OCI-LY3 (cell line): ENCODE measurements at regions not wholly inside any gene's neighbourhood (a gene's known extent, or its start where the extent isn't known, plus 50 kb on each side); places are given as distances from the start of the nearest gene placed in this dataset.

Source experiments
- H2AFZ ChIP-seq: fragments of 200-600, 300-600 bp; shearing (Covaris generic); 2 replicates; pipeline ENCODE4 v1.6.0; 2014; ENCODE audit warnings: antibody characterized with exemption, low read depth, low read length
- H3K27ac ChIP-seq: fragments of 200-600, 300-600 bp; sonication (generic); 2 replicates; pipeline ENCODE4 v1.5.1; 2014; ENCODE audit warnings: mild to moderate bottlenecking, low read length, moderate library complexity, mixed read lengths
- H3K27me3 ChIP-seq: fragments of 200-600, 300-600 bp; sonication (generic); 2 replicates; pipeline ENCODE4 v1.6.1; 2014; ENCODE audit warnings: low read depth, low read length, mixed read lengths
- H3K36me3 ChIP-seq: fragments of 200-600, 300-600 bp; sonication (generic); replicated peaks from 2 replicates; pipeline ENCODE3; 2014; ENCODE audit warnings: low read depth, low read length, mixed read lengths
- H3K4me1 ChIP-seq: fragments of 300-600, 200-600 bp; sonication (generic); 2 replicates; pipeline ENCODE4 v1.6.1; 2014; ENCODE audit warnings: low read length, mixed read lengths
- H3K4me2 ChIP-seq: fragments of 200-600, 300-600 bp; sonication (generic); 2 replicates; pipeline ENCODE4 v1.6.1; 2014; ENCODE audit warnings: low read length, mixed read lengths
- H3K4me3 ChIP-seq: fragments of 300-600, 200-600 bp; sonication (generic); 2 replicates; pipeline ENCODE4 v1.5.1; 2014; ENCODE audit warnings: antibody characterized with exemption, mild to moderate bottlenecking, low read length, moderate library complexity
- H3K79me2 ChIP-seq: fragments of 300-600, 200-600 bp; shearing (Covaris generic); 2 replicates; pipeline ENCODE4 v1.6.1; 2014; ENCODE audit warnings: mild to moderate bottlenecking, low read length, mixed read lengths
- H3K9ac ChIP-seq: fragments of 300-600, 200-600 bp; shearing (Covaris generic); 2 replicates; pipeline ENCODE4 v1.6.0; 2014; ENCODE audit warnings: mild to moderate bottlenecking, low read length, moderate library complexity
- H3K9me3 ChIP-seq: fragments of 200-600, 300-600 bp; shearing (Covaris generic); 2 replicates; pipeline ENCODE4 v1.6.1; 2014; ENCODE audit warnings: low read length, mixed read lengths; ENCODE audit not compliant: insufficient read depth
- H4K20me1 ChIP-seq: fragments of 200-600, 300-600 bp; sonication (generic); 2 replicates; pipeline ENCODE4 v1.6.1; 2016; ENCODE audit warnings: low read length, mixed read lengths; ENCODE audit not compliant: insufficient read depth
- EZH2phosphoT487 ChIP-seq: fragments of 200-600 bp; shearing (Covaris generic); IDR thresholded peaks from 2 replicates; pipeline ENCODE4 v1.6.1; 2018; ENCODE audit warnings: antibody characterized with exemption, mixed run types, low read depth
- TF ChIP-seq, protein P1 (sequence below): fragments of 200-600, 300-600 bp; sonication (generic); IDR thresholded peaks from 2 replicates; pipeline ENCODE4 v1.5.1; 2014; ENCODE audit warnings: antibody characterized with exemption, low read length, low read depth

DNA sequence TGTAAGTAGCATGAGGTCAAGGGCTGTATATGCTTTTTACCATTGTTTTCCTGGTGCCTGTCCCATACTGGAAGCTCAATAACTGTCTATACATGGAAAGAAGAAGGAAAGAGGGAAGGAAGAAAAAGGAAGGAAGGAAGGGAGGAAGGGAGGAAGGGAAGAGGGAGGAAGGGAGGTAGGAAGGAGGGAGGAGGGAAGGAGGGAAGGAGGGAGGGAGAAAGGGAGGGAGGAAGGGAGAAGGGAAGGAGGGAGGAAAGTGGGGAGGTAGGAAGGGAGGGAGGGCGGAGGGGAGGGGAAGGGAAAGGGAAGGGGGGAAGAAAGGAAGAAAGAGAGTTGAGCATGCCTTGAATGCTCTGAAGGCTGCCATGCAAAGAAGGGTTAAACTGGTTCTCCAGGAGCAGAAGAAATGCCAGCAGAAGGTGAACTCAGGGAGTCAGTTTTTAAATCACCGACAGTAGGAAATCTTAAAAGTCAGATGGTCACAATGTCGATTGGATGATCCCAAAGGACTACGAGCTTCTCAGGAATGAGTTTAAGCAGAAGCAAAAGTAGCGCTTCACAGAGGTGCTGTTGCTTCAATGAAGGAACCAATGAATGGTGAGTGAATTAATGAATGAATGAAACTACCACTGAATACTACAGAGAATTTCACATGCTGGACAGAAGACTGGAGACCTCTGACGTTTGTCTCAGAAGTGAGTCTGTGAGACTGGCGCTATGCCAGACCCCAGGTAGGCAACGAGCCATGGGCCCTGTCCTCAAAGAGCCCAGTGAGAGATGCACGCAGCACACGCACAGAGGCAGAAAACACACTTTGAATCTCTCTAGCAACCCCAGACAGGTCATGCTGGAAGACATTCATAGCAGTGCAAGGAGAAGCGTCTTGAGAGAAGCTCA, 117.6 kb downstream of the MRPL14 start:
- H3K4me2 ChIP-seq: no peak overlapping the region

GRCh38 chr6:44008821-44009370, 118.4 kb downstream of the MRPL14 start:
- H3K4me2 ChIP-seq: no peak overlapping the region
- H3K27me3 ChIP-seq: peaks cover 8% of the 10 kb centered on the region; the same call in 1 of the 2 replicates
- H3K9me3 ChIP-seq: no peaks in the 10 kb centered on the region
- H3K4me3 ChIP-seq: no peak overlapping the region
- H4K20me1 ChIP-seq: peaks cover 23% of the 10 kb centered on the region
- H3K27ac ChIP-seq: no peak overlapping the region
- no peak overlapping the region for H3K9ac ChIP-seq
- H2AFZ ChIP-seq: no peak overlapping the region
- no peaks in the 10 kb centered on the region for H3K79me2 ChIP-seq
- peaks cover 3% of the 10 kb centered on the region for H3K36me3 ChIP-seq
- H3K4me1 ChIP-seq: peaks cover 14% of the 10 kb centered on the region
- TF ChIP-seq, protein P1, sequence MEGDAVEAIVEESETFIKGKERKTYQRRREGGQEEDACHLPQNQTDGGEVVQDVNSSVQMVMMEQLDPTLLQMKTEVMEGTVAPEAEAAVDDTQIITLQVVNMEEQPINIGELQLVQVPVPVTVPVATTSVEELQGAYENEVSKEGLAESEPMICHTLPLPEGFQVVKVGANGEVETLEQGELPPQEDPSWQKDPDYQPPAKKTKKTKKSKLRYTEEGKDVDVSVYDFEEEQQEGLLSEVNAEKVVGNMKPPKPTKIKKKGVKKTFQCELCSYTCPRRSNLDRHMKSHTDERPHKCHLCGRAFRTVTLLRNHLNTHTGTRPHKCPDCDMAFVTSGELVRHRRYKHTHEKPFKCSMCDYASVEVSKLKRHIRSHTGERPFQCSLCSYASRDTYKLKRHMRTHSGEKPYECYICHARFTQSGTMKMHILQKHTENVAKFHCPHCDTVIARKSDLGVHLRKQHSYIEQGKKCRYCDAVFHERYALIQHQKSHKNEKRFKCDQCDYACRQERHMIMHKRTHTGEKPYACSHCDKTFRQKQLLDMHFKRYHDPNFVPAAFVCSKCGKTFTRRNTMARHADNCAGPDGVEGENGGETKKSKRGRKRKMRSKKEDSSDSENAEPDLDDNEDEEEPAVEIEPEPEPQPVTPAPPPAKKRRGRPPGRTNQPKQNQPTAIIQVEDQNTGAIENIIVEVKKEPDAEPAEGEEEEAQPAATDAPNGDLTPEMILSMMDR: no peak
- TF ChIP-seq EZH2phosphoT487: no peak

More for the DNA sequence above, 117.6 kb downstream of the MRPL14 start:
- Histone ChIP-seq H3K4me3 (no peak overlapping the region), H4K20me1 (peaks cover 15% of the 10 kb centered on the region), H3K79me2 (no peaks in the 10 kb centered on the region), H3K27me3 (peaks cover 8% of the 10 kb centered on the region; the same call in 1 of the 2 replicates), H3K4me1 (peaks cover 12% of the 10 kb centered on the region), H3K36me3 (no peaks in the 10 kb centered on the region), H3K9me3 (no peaks in the 10 kb centered on the region), H3K27ac (no peak overlapping the region), H2AFZ (no peak overlapping the region), H3K9ac (no peak overlapping the region)
- no peak for TF ChIP-seq EZH2phosphoT487
- TF ChIP-seq, protein P1: no peak

GRCh38 chr6:44007818-44008621, 119.2 kb downstream of the MRPL14 start:
- Histone ChIP-seq H3K79me2 (no peaks in the 10 kb centered on the region; the same call in 1 of the 2 replicates), H3K4me1 (peaks cover 14% of the 10 kb centered on the region), H3K27ac (no peak overlapping the region), H2AFZ (no peak overlapping the region), H3K27me3 (peaks cover 8% of the 10 kb centered on the region; the same call in 1 of the 2 replicates), H3K9ac (no peak overlapping the region), H4K20me1 (peaks cover 31% of the 10 kb centered on the region), H3K9me3 (no peaks in the 10 kb centered on the region), H3K4me3 (no peak overlapping the region), H3K4me2 (no peak overlapping the region), H3K36me3 (peaks cover 12% of the 10 kb centered on the region)
- TF ChIP-seq, protein P1: no peak
- no peak for TF ChIP-seq EZH2phosphoT487

DNA sequence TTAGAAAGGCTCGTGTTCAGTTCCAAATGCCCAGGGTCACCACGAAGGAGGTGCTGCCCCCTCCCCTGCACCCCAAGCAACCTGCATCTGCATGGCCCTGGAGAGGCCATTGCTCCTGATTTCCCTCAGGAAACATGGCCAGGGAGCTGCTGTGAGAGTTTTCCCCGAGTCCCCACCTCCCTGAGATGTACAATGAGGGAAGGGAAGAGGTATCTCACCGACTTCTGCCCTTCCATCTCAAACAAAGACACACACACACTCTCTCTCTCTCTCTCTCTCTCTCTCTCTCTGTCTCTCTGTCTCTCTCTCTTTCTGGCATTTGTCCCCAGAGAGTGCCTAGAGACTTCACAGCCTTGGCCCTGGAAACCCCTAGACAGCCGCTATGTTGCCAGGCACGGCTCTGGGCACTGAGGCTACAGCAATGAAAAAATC, 120.4 kb downstream of the MRPL14 start:
- Histone ChIP-seq H3K4me1 (peaks cover 14% of the 10 kb centered on the region), H3K36me3 (peaks cover 22% of the 10 kb centered on the region), H3K27me3 (peaks cover 8% of the 10 kb centered on the region; the same call in 1 of the 2 replicates), H3K4me2 (no peak overlapping the region), H3K79me2 (peaks cover 7% of the 10 kb centered on the region), H2AFZ (no peak overlapping the region), H3K4me3 (no peak overlapping the region), H3K27ac (no peak overlapping the region), H3K9me3 (no peaks in the 10 kb centered on the region), H3K9ac (no peak overlapping the region), H4K20me1 (peaks cover 42% of the 10 kb centered on the region)
- TF ChIP-seq EZH2phosphoT487: no peak
- TF ChIP-seq, protein P1: no peak
